ENCODE measurements at regions not wholly inside any gene's neighbourhood (a gene's known extent, or its start where the extent isn't known, plus 50 kb on each side); places are given as distances from the start of the nearest gene placed in this dataset.

GRCh38 chr17:14925498-14925897, 339.6 kb downstream of the PMP22 start:
- no peaks in the 10 kb centered on the region for H3K4me1 Mint-ChIP-seq (ENCODE audit: low read depth)
- H3K9me3 Mint-ChIP-seq: peaks cover 6% of the 10 kb centered on the region
- H3K27me3 Mint-ChIP-seq (ENCODE audit: insufficient read depth): no peaks in the 10 kb centered on the region
- no peak overlapping the region for H3K27ac Mint-ChIP-seq
- intact Hi-C loops (cut with micrococcal nuclease): loop anchor here (5.0 kb wide), 1 partner anchor 1893 kb away; no protein-coding TSS in a partner anchor
- H3K36me3 Mint-ChIP-seq (ENCODE audit: low read depth): no peaks in the 10 kb centered on the region
- no peak overlapping the region for H3K4me3 Mint-ChIP-seq
- DNase-seq (ENCODE audit: low spot score): no peak

GRCh38 chr17:14923981-14924380, 341.1 kb downstream of the PMP22 start:
- intact Hi-C loops (cut with micrococcal nuclease): no loop called here
- H3K27me3 Mint-ChIP-seq (ENCODE audit: insufficient read depth): no peaks in the 10 kb centered on the region
- no peaks in the 10 kb centered on the region for H3K36me3 Mint-ChIP-seq (ENCODE audit: low read depth)
- no peak for DNase-seq (ENCODE audit: low spot score)
- H3K4me3 Mint-ChIP-seq: no peak overlapping the region
- H3K9me3 Mint-ChIP-seq: peaks cover 6% of the 10 kb centered on the region
- H3K27ac Mint-ChIP-seq: no peak overlapping the region
- no peaks in the 10 kb centered on the region for H3K4me1 Mint-ChIP-seq (ENCODE audit: low read depth)

GRCh38 chr17:14922411-14922810, 342.7 kb downstream of the PMP22 start:
- no peaks in the 10 kb centered on the region for H3K36me3 Mint-ChIP-seq (ENCODE audit: low read depth)
- DNase-seq (ENCODE audit: low spot score): no peak

GRCh38 chr17:14921936-14922335, 343.2 kb downstream of the PMP22 start:
- H3K9me3 Mint-ChIP-seq: peaks cover 6% of the 10 kb centered on the region
- no peaks in the 10 kb centered on the region for H3K36me3 Mint-ChIP-seq (ENCODE audit: low read depth)
- no peak for DNase-seq (ENCODE audit: low spot score)
- H3K4me1 Mint-ChIP-seq (ENCODE audit: low read depth): no peaks in the 10 kb centered on the region
- H3K27ac Mint-ChIP-seq: no peak overlapping the region
- intact Hi-C loops (cut with micrococcal nuclease): no loop called here
- no peak overlapping the region for H3K4me3 Mint-ChIP-seq
- peaks cover 2% of the 10 kb centered on the region for H3K27me3 Mint-ChIP-seq (ENCODE audit: insufficient read depth)

More at GRCh38 chr17:14922411-14922810, 342.7 kb downstream of the PMP22 start:
- Mint-ChIP-seq H3K4me3 (no peak overlapping the region), H3K4me1 (ENCODE audit: low read depth) (no peaks in the 10 kb centered on the region), H3K9me3 (peaks cover 6% of the 10 kb centered on the region), H3K27me3 (ENCODE audit: insufficient read depth) (peaks cover 2% of the 10 kb centered on the region), H3K27ac (no peak overlapping the region)
- intact Hi-C loops (cut with micrococcal nuclease): no loop called here

- no peaks in the 10 kb centered on the region for H3K4me1 Mint-ChIP-seq (ENCODE audit: low read depth)
- peaks cover 2% of the 10 kb centered on the region for H3K27me3 Mint-ChIP-seq (ENCODE audit: insufficient read depth)
- no peak overlapping the region for H3K27ac Mint-ChIP-seq
- intact Hi-C loops (cut with micrococcal nuclease): no loop called here
- H3K9me3 Mint-ChIP-seq: peaks cover 6% of the 10 kb centered on the region
- H3K4me3 Mint-ChIP-seq: no peak overlapping the region
- no peak for DNase-seq (ENCODE audit: low spot score)
- H3K36me3 Mint-ChIP-seq (ENCODE audit: low read depth): no peaks in the 10 kb centered on the region
Observed at GRCh38 chr17:14919631-14920213, 345.4 kb downstream of the PMP22 start.

GRCh38 chr17:14919094-14919493, 346.0 kb downstream of the PMP22 start:
- H3K27ac Mint-ChIP-seq: no peak overlapping the region
- H3K36me3 Mint-ChIP-seq (ENCODE audit: low read depth): no peaks in the 10 kb centered on the region
- H3K27me3 Mint-ChIP-seq (ENCODE audit: insufficient read depth): peaks cover 2% of the 10 kb centered on the region
- no peaks in the 10 kb centered on the region for H3K4me1 Mint-ChIP-seq (ENCODE audit: low read depth)
- no peak for DNase-seq (ENCODE audit: low spot score)
- no peak overlapping the region for H3K4me3 Mint-ChIP-seq
- intact Hi-C loops (cut with micrococcal nuclease): no loop called here
- H3K9me3 Mint-ChIP-seq: peaks cover 6% of the 10 kb centered on the region

GRCh38 chr17:14918540-14918939, 346.6 kb downstream of the PMP22 start:
- intact Hi-C loops (cut with micrococcal nuclease): no loop called here
- Mint-ChIP-seq H3K27ac (no peak overlapping the region), H3K4me1 (ENCODE audit: low read depth) (no peaks in the 10 kb centered on the region), H3K4me3 (no peak overlapping the region), H3K27me3 (ENCODE audit: insufficient read depth) (peaks cover 2% of the 10 kb centered on the region), H3K9me3 (peaks cover 6% of the 10 kb centered on the region), H3K36me3 (ENCODE audit: low read depth) (no peaks in the 10 kb centered on the region)
- no peak for DNase-seq (ENCODE audit: low spot score)

- Mint-ChIP-seq H3K27ac (no peak overlapping the region), H3K4me1 (ENCODE audit: low read depth) (no peaks in the 10 kb centered on the region), H3K27me3 (ENCODE audit: insufficient read depth) (no peaks in the 10 kb centered on the region), H3K9me3 (no peaks in the 10 kb centered on the region), H3K36me3 (ENCODE audit: low read depth) (no peaks in the 10 kb centered on the region), H3K4me3 (no peak overlapping the region)
- DNase-seq (ENCODE audit: low spot score): no peak
- intact Hi-C loops (cut with micrococcal nuclease): no loop called here
Observed at GRCh38 chr17:14910916-14911315, 354.2 kb downstream of the PMP22 start.

GRCh38 chr17:14904386-14904785, 360.7 kb downstream of the PMP22 start:
- Mint-ChIP-seq H3K36me3 (ENCODE audit: low read depth) (no peaks in the 10 kb centered on the region), H3K9me3 (no peaks in the 10 kb centered on the region), H3K27ac (no peak overlapping the region), H3K4me1 (ENCODE audit: low read depth) (no peaks in the 10 kb centered on the region), H3K4me3 (no peak overlapping the region), H3K27me3 (ENCODE audit: insufficient read depth) (no peaks in the 10 kb centered on the region)
- no peak for DNase-seq (ENCODE audit: low spot score)
- intact Hi-C loops (cut with micrococcal nuclease): no loop called here

GRCh38 chr17:14903854-14904253, 361.3 kb downstream of the PMP22 start:
- Mint-ChIP-seq H3K4me3 (no peak overlapping the region), H3K27me3 (ENCODE audit: insufficient read depth) (no peaks in the 10 kb centered on the region), H3K9me3 (no peaks in the 10 kb centered on the region), H3K27ac (no peak overlapping the region), H3K36me3 (ENCODE audit: low read depth) (no peaks in the 10 kb centered on the region), H3K4me1 (ENCODE audit: low read depth) (no peaks in the 10 kb centered on the region)
- DNase-seq (ENCODE audit: low spot score): no peak
- intact Hi-C loops (cut with micrococcal nuclease): no loop called here

- intact Hi-C loops (cut with micrococcal nuclease): no loop called here
- Mint-ChIP-seq H3K27me3 (ENCODE audit: insufficient read depth) (no peaks in the 10 kb centered on the region), H3K27ac (no peak overlapping the region), H3K9me3 (peaks cover 6% of the 10 kb centered on the region), H3K4me1 (ENCODE audit: low read depth) (no peaks in the 10 kb centered on the region), H3K36me3 (ENCODE audit: low read depth) (no peaks in the 10 kb centered on the region), H3K4me3 (no peak overlapping the region)
- DNase-seq (ENCODE audit: low spot score): no peak
Observed at GRCh38 chr17:14902803-14903202, 362.3 kb downstream of the PMP22 start.

GRCh38 chr17:14902297-14902696, 362.8 kb downstream of the PMP22 start:
- intact Hi-C loops (cut with micrococcal nuclease): no loop called here
- Mint-ChIP-seq H3K4me3 (no peak overlapping the region), H3K36me3 (ENCODE audit: low read depth) (no peaks in the 10 kb centered on the region), H3K4me1 (ENCODE audit: low read depth) (no peaks in the 10 kb centered on the region), H3K27ac (no peak overlapping the region), H3K9me3 (peaks cover 6% of the 10 kb centered on the region), H3K27me3 (ENCODE audit: insufficient read depth) (no peaks in the 10 kb centered on the region)
- no peak for DNase-seq (ENCODE audit: low spot score)

GRCh38 chr17:14901376-14901775, 363.8 kb downstream of the PMP22 start:
- Mint-ChIP-seq H3K4me1 (ENCODE audit: low read depth) (no peaks in the 10 kb centered on the region), H3K36me3 (ENCODE audit: low read depth) (no peaks in the 10 kb centered on the region), H3K9me3 (peaks cover 6% of the 10 kb centered on the region), H3K27me3 (ENCODE audit: insufficient read depth) (no peaks in the 10 kb centered on the region), H3K27ac (no peak overlapping the region), H3K4me3 (no peak overlapping the region)
- intact Hi-C loops (cut with micrococcal nuclease): no loop called here
- no peak for DNase-seq (ENCODE audit: low spot score)

- Mint-ChIP-seq H3K27me3 (ENCODE audit: insufficient read depth) (no peaks in the 10 kb centered on the region), H3K4me1 (ENCODE audit: low read depth) (no peaks in the 10 kb centered on the region), H3K9me3 (peaks cover 16% of the 10 kb centered on the region), H3K4me3 (no peak overlapping the region), H3K27ac (no peak overlapping the region), H3K36me3 (ENCODE audit: low read depth) (no peaks in the 10 kb centered on the region)
- intact Hi-C loops (cut with micrococcal nuclease): no loop called here
- no peak for DNase-seq (ENCODE audit: low spot score)
Observed at GRCh38 chr17:14886200-14886739, 378.9 kb downstream of the PMP22 start.

Data from activated T-helper 1 cell treated with anti-CD3 and anti-CD28 coated beads, Interleukin-12 subunit alpha, Interleukin-12 subunit beta, Interleukin-2, Interleukin-4 antibody, amounts not matched to agents 30 ng/mL and 10 ng/mL and 1 ng/mL, durations not matched to agents 14 hours and 24 hours and 36 hours (primary cell).